ENCODE measurements at regions not wholly inside any gene's neighbourhood (a gene's known extent, or its start where the extent isn't known, plus 50 kb on each side); places are given as distances from the start of the nearest gene placed in this dataset.

DNA sequence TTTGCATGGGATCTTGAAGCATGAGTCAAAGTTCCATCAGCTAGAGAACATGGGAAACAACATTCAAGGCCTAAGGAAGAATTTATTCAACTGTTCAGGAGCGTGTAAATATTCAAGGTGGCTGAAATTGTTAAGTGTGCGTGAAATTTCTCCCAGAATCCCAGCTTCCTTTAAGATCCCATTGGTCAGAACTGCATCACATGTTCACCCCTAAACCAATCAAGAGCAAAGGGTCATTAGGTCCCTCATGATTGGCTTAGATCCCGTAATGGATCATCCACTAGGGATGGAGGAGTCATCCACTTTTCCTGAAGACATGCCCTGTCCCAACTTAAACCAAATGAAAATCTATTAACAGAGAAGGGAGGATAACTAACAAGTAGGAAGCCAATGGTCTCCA is 201.6 kb downstream of the TMEM114 start:
- Mint-ChIP-seq H3K27ac (no peak overlapping the region), H3K4me3 (no peak overlapping the region), H3K9me3 (no peaks in the 10 kb centered on the region), H3K27me3 (ENCODE audit: insufficient read depth, low read depth, poor library complexity) (peaks cover 5% of the 10 kb centered on the region), H3K4me1 (no peaks in the 10 kb centered on the region), H3K36me3 (ENCODE audit: low read depth) (no peaks in the 10 kb centered on the region)
- H3K27me3 ChIP-seq (ENCODE audit: insufficient read depth), result no peaks in the 10 kb centered on the region
- DNase-seq (ENCODE audit: low spot score) (no peak), ATAC-seq (no peak)
- H3K9me2 ChIP-seq (ENCODE audit: insufficient read depth), result no peaks in the 10 kb centered on the region
- H3K27ac ChIP-seq (ENCODE audit: low read depth), result no peak overlapping the region
- TF ChIP-seq POLR2AphosphoS5 (IDR thresholded peaks at IDR 0.05; ENCODE audit: low read depth), result no peak
- TF ChIP-seq, protein P1, sequence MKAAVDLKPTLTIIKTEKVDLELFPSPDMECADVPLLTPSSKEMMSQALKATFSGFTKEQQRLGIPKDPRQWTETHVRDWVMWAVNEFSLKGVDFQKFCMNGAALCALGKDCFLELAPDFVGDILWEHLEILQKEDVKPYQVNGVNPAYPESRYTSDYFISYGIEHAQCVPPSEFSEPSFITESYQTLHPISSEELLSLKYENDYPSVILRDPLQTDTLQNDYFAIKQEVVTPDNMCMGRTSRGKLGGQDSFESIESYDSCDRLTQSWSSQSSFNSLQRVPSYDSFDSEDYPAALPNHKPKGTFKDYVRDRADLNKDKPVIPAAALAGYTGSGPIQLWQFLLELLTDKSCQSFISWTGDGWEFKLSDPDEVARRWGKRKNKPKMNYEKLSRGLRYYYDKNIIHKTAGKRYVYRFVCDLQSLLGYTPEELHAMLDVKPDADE (IDR thresholded peaks at IDR 0.05), result no peak
- TF ChIP-seq, protein P2, sequence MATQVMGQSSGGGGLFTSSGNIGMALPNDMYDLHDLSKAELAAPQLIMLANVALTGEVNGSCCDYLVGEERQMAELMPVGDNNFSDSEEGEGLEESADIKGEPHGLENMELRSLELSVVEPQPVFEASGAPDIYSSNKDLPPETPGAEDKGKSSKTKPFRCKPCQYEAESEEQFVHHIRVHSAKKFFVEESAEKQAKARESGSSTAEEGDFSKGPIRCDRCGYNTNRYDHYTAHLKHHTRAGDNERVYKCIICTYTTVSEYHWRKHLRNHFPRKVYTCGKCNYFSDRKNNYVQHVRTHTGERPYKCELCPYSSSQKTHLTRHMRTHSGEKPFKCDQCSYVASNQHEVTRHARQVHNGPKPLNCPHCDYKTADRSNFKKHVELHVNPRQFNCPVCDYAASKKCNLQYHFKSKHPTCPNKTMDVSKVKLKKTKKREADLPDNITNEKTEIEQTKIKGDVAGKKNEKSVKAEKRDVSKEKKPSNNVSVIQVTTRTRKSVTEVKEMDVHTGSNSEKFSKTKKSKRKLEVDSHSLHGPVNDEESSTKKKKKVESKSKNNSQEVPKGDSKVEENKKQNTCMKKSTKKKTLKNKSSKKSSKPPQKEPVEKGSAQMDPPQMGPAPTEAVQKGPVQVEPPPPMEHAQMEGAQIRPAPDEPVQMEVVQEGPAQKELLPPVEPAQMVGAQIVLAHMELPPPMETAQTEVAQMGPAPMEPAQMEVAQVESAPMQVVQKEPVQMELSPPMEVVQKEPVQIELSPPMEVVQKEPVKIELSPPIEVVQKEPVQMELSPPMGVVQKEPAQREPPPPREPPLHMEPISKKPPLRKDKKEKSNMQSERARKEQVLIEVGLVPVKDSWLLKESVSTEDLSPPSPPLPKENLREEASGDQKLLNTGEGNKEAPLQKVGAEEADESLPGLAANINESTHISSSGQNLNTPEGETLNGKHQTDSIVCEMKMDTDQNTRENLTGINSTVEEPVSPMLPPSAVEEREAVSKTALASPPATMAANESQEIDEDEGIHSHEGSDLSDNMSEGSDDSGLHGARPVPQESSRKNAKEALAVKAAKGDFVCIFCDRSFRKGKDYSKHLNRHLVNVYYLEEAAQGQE (IDR thresholded peaks at IDR 0.05; ENCODE audit: unreplicated experiment), result no peak
- TF ChIP-seq ZNF114 (CRISPR knock-in tag; IDR thresholded peaks at IDR 0.05), result no peak
- no peak for TF ChIP-seq EZH2phosphoT487 (IDR thresholded peaks at IDR 0.05; ENCODE audit: unreplicated experiment)
- no peak for TF ChIP-seq CREB1 (CRISPR knock-in tag; IDR thresholded peaks at IDR 0.05; ENCODE audit: low read depth)
- no peak for TF ChIP-seq JUNB (IDR thresholded peaks at IDR 0.05; ENCODE audit: unreplicated experiment)
- TF ChIP-seq STAT1 (IDR thresholded peaks at IDR 0.05; ENCODE audit: unreplicated experiment), result no peak
- TF ChIP-seq NANOG (IDR thresholded peaks at IDR 0.05; ENCODE audit: borderline replicate concordance), result no peak
- TF ChIP-seq EZH2 (IDR thresholded peaks at IDR 0.05; ENCODE audit: low read depth, unreplicated experiment), result no peak
- TF ChIP-seq ZNF331 (CRISPR knock-in tag; IDR thresholded peaks at IDR 0.05; ENCODE audit: low read depth), result no peak
- TF ChIP-seq, protein P3, sequence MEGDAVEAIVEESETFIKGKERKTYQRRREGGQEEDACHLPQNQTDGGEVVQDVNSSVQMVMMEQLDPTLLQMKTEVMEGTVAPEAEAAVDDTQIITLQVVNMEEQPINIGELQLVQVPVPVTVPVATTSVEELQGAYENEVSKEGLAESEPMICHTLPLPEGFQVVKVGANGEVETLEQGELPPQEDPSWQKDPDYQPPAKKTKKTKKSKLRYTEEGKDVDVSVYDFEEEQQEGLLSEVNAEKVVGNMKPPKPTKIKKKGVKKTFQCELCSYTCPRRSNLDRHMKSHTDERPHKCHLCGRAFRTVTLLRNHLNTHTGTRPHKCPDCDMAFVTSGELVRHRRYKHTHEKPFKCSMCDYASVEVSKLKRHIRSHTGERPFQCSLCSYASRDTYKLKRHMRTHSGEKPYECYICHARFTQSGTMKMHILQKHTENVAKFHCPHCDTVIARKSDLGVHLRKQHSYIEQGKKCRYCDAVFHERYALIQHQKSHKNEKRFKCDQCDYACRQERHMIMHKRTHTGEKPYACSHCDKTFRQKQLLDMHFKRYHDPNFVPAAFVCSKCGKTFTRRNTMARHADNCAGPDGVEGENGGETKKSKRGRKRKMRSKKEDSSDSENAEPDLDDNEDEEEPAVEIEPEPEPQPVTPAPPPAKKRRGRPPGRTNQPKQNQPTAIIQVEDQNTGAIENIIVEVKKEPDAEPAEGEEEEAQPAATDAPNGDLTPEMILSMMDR (conservative IDR thresholded peaks at IDR 0.05; ENCODE audit: low read depth in 2 of 2), result no peak
- TF ChIP-seq, protein P4, sequence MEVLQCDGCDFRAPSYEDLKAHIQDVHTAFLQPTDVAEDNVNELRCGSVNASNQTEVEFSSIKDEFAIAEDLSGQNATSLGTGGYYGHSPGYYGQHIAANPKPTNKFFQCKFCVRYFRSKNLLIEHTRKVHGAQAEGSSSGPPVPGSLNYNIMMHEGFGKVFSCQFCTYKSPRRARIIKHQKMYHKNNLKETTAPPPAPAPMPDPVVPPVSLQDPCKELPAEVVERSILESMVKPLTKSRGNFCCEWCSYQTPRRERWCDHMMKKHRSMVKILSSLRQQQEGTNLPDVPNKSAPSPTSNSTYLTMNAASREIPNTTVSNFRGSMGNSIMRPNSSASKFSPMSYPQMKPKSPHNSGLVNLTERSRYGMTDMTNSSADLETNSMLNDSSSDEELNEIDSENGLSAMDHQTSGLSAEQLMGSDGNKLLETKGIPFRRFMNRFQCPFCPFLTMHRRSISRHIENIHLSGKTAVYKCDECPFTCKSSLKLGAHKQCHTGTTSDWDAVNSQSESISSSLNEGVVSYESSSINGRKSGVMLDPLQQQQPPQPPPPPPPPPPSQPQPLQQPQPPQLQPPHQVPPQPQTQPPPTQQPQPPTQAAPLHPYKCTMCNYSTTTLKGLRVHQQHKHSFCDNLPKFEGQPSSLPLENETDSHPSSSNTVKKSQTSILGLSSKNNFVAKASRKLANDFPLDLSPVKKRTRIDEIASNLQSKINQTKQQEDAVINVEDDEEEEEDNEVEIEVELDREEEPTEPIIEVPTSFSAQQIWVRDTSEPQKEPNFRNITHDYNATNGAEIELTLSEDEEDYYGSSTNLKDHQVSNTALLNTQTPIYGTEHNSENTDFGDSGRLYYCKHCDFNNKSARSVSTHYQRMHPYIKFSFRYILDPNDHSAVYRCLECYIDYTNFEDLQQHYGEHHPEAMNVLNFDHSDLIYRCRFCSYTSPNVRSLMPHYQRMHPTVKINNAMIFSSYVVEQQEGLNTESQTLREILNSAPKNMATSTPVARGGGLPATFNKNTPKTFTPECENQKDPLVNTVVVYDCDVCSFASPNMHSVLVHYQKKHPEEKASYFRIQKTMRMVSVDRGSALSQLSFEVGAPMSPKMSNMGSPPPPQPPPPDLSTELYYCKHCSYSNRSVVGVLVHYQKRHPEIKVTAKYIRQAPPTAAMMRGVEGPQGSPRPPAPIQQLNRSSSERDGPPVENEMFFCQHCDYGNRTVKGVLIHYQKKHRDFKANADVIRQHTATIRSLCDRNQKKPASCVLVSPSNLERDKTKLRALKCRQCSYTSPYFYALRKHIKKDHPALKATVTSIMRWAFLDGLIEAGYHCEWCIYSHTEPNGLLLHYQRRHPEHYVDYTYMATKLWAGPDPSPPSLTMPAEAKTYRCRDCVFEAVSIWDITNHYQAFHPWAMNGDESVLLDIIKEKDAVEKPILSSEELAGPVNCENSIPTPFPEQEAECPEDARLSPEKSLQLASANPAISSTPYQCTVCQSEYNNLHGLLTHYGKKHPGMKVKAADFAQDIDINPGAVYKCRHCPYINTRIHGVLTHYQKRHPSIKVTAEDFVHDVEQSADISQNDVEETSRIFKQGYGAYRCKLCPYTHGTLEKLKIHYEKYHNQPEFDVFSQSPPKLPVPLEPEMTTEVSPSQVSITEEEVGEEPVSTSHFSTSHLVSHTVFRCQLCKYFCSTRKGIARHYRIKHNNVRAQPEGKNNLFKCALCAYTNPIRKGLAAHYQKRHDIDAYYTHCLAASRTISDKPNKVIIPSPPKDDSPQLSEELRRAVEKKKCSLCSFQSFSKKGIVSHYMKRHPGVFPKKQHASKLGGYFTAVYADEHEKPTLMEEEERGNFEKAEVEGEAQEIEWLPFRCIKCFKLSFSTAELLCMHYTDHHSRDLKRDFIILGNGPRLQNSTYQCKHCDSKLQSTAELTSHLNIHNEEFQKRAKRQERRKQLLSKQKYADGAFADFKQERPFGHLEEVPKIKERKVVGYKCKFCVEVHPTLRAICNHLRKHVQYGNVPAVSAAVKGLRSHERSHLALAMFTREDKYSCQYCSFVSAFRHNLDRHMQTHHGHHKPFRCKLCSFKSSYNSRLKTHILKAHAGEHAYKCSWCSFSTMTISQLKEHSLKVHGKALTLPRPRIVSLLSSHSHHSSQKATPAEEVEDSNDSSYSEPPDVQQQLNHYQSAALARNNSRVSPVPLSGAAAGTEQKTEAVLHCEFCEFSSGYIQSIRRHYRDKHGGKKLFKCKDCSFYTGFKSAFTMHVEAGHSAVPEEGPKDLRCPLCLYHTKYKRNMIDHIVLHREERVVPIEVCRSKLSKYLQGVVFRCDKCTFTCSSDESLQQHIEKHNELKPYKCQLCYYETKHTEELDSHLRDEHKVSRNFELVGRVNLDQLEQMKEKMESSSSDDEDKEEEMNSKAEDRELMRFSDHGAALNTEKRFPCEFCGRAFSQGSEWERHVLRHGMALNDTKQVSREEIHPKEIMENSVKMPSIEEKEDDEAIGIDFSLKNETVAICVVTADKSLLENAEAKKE (CRISPR knock-in tag; IDR thresholded peaks at IDR 0.05), result no peak
- H3K36me3 ChIP-seq (ENCODE audit: insufficient read depth), result no peaks in the 10 kb centered on the region
- H2AFZ ChIP-seq, result no peak overlapping the region
- H4K20me1 ChIP-seq (replicated peaks; ENCODE audit: insufficient read depth), result no peaks in the 10 kb centered on the region
- no peaks in the 10 kb centered on the region for H3K79me2 ChIP-seq (replicated peaks; ENCODE audit: insufficient read depth)
- H3K4me2 ChIP-seq, result no peak overlapping the region
- H3K4me3 ChIP-seq, result no peak overlapping the region
- no peaks in the 10 kb centered on the region for H3K4me1 ChIP-seq (ENCODE audit: insufficient read depth)
- no peaks in the 10 kb centered on the region for H3F3A ChIP-seq (replicated peaks; ENCODE audit: low read depth)

All from GM23338 (cell line).